ENCODE measurements at regions not wholly inside any gene's neighbourhood (a gene's known extent, or its start where the extent isn't known, plus 50 kb on each side); places are given as distances from the start of the nearest gene placed in this dataset.

- no peak overlapping the region for H2AFZ ChIP-seq (ENCODE audit: low read depth, low read length)
- no peaks in the 10 kb centered on the region for H4K20me1 ChIP-seq (ENCODE audit: insufficient read depth, low read length)
- H3K27ac ChIP-seq (ENCODE audit: low read length) = no peak overlapping the region
- no peak overlapping the region for H3K4me2 ChIP-seq (ENCODE audit: insufficient read depth, low read length)
- no peaks in the 10 kb centered on the region for H3K9me3 ChIP-seq (ENCODE audit: insufficient read depth, low read length, severe bottlenecking)
- ATAC-seq (ENCODE audit: insufficient read depth, low read depth) (no peak), DNase-seq (no peak)
- no peaks in the 10 kb centered on the region for H3K79me2 ChIP-seq (ENCODE audit: insufficient read depth, low read length)
- H3K9ac ChIP-seq (ENCODE audit: low read depth, low read length) = no peak overlapping the region
- H3K27me3 ChIP-seq (ENCODE audit: insufficient read depth, low read length, poor library complexity) = no peaks in the 10 kb centered on the region
- H3K36me3 ChIP-seq (ENCODE audit: insufficient read depth, low read length) = no peaks in the 10 kb centered on the region
- H3K4me1 ChIP-seq (ENCODE audit: insufficient read depth, low read length) = peaks cover 3% of the 10 kb centered on the region; the same call in 1 of the 2 replicates
- TF ChIP-seq CTCF (IDR thresholded peaks at IDR 0.05; ENCODE audit: borderline replicate concordance, extremely low read depth, low read length, poor library complexity, severe bottlenecking) (no peak), EZH2 (IDR thresholded peaks at IDR 0.05; ENCODE audit: borderline replicate concordance, low read depth, low read length, severe bottlenecking) (no peak)
- no peak overlapping the region for H3K4me3 ChIP-seq (ENCODE audit: low read depth in 1 of 2, low read length in 2 of 2)
These were observed 107.3 kb upstream of the ALDH1B1 start for GRCh38 chr9:38285236-38285635.

- no peak overlapping the region for H3K9ac ChIP-seq (ENCODE audit: low read depth, low read length)
- no peak overlapping the region for H3K4me2 ChIP-seq (ENCODE audit: insufficient read depth, low read length)
- ATAC-seq (ENCODE audit: insufficient read depth, low read depth) (peak; percentile 47; the same call in 1 of the 3 replicates), DNase-seq (peak; percentile 15)
- peaks cover 3% of the 10 kb centered on the region; the same call in 1 of the 2 replicates for H3K4me1 ChIP-seq (ENCODE audit: insufficient read depth, low read length)
- H2AFZ ChIP-seq (ENCODE audit: low read depth, low read length) = no peak overlapping the region
- no peak overlapping the region for H3K4me3 ChIP-seq (ENCODE audit: low read depth in 1 of 2, low read length in 2 of 2)
- H4K20me1 ChIP-seq (ENCODE audit: insufficient read depth, low read length) = no peaks in the 10 kb centered on the region
- no peak for TF ChIP-seq EZH2 (IDR thresholded peaks at IDR 0.05; ENCODE audit: borderline replicate concordance, low read depth, low read length, severe bottlenecking)
- no peak for TF ChIP-seq CTCF (IDR thresholded peaks at IDR 0.05; ENCODE audit: borderline replicate concordance, extremely low read depth, low read length, poor library complexity, severe bottlenecking)
- H3K36me3 ChIP-seq (ENCODE audit: insufficient read depth, low read length) = no peaks in the 10 kb centered on the region
- no peaks in the 10 kb centered on the region for H3K27me3 ChIP-seq (ENCODE audit: insufficient read depth, low read length, poor library complexity)
- no peaks in the 10 kb centered on the region for H3K9me3 ChIP-seq (ENCODE audit: insufficient read depth, low read length, severe bottlenecking)
- no peak overlapping the region for H3K27ac ChIP-seq (ENCODE audit: low read length)
- H3K79me2 ChIP-seq (ENCODE audit: insufficient read depth, low read length) = no peaks in the 10 kb centered on the region
These were observed 107.9 kb upstream of the ALDH1B1 start for GRCh38 chr9:38284588-38285051.

- H4K20me1 ChIP-seq (ENCODE audit: insufficient read depth, low read length) = no peaks in the 10 kb centered on the region
- no peak overlapping the region for H3K4me2 ChIP-seq (ENCODE audit: insufficient read depth, low read length)
- no peak overlapping the region for H2AFZ ChIP-seq (ENCODE audit: low read depth, low read length)
- ATAC-seq (ENCODE audit: insufficient read depth, low read depth) (no peak), DNase-seq (no peak)
- H3K27me3 ChIP-seq (ENCODE audit: insufficient read depth, low read length, poor library complexity) = no peaks in the 10 kb centered on the region
- H3K27ac ChIP-seq (ENCODE audit: low read length) = no peak overlapping the region
- peaks cover 3% of the 10 kb centered on the region; the same call in 1 of the 2 replicates for H3K4me1 ChIP-seq (ENCODE audit: insufficient read depth, low read length)
- no peak overlapping the region for H3K4me3 ChIP-seq (ENCODE audit: low read depth in 1 of 2, low read length in 2 of 2)
- H3K9ac ChIP-seq (ENCODE audit: low read depth, low read length) = no peak overlapping the region
- no peaks in the 10 kb centered on the region for H3K36me3 ChIP-seq (ENCODE audit: insufficient read depth, low read length)
- H3K79me2 ChIP-seq (ENCODE audit: insufficient read depth, low read length) = no peaks in the 10 kb centered on the region
- TF ChIP-seq EZH2 (IDR thresholded peaks at IDR 0.05; ENCODE audit: borderline replicate concordance, low read depth, low read length, severe bottlenecking) = no peak
- no peak for TF ChIP-seq CTCF (IDR thresholded peaks at IDR 0.05; ENCODE audit: borderline replicate concordance, extremely low read depth, low read length, poor library complexity, severe bottlenecking)
- H3K9me3 ChIP-seq (ENCODE audit: insufficient read depth, low read length, severe bottlenecking) = no peaks in the 10 kb centered on the region
These were observed 108.4 kb upstream of the ALDH1B1 start for GRCh38 chr9:38284039-38284575.

All from DND-41 (cell line).